Breast epithelium (tissue), 4 donors: ENCODE measurements at regions not wholly inside any gene's neighbourhood (a gene's known extent, or its start where the extent isn't known, plus 50 kb on each side); places are given as distances from the start of the nearest gene placed in this dataset.

Experiments
- DNase-seq, 2 donors: peaks; one replicate each; pipeline ENCODE4 v3.0.0-alpha.2; 2019; ENCODE audit warnings: low spot score in 2 of 2
- H3K27ac ChIP-seq, 2 donors: fragments of 200-600 bp; sonication (generic) in 1 of 2; one replicate each; pipeline ENCODE4 v1.5.1; 2016 to 2019; ENCODE audit warnings: mild to moderate bottlenecking in 1 of 2
- H3K27me3 ChIP-seq, 2 donors: fragments of 200-600 bp; sonication (generic) in 1 of 2; one replicate each; pipeline versions ENCODE4 v1.5.1 to v1.6.0; 2017 to 2019; ENCODE audit warnings: control low read depth in 1 of 2, mild to moderate bottlenecking in 1 of 2
- H3K36me3 ChIP-seq: fragments of 200-600 bp; one replicate; pipeline ENCODE4 v1.5.1; 2019
- H3K4me1 ChIP-seq, 2 donors: fragments of 200-600 bp; sonication (generic); one replicate each; pipeline ENCODE4 v1.5.1; 2016 to 2019; ENCODE audit warnings: control low read depth in 1 of 2
- H3K4me3 ChIP-seq, 3 donors: fragments of 200-600 bp; sonication (generic); 1 replicate in 2 of 3; 2 replicates in 1 of 3; pipeline ENCODE4 v1.5.1; 2016 to 2019; ENCODE audit warnings: mild to moderate bottlenecking in 3 of 3, moderate library complexity in 2 of 3
- H3K9me3 ChIP-seq, 2 donors: fragments of 200-600 bp; sonication (generic) in 1 of 2; one replicate each; pipeline ENCODE4 v1.5.1; 2016 to 2019; ENCODE audit warnings: control low read depth in 1 of 2
- POLR2A ChIP-seq: fragments of 450-650 bp; IDR thresholded peaks from one replicate; pipeline ENCODE4 v1.6.1; 2016; ENCODE audit warnings: antibody characterized with exemption, mild to moderate bottlenecking, moderate library complexity
- POLR2AphosphoS5 ChIP-seq, 3 donors: sonication (generic); formaldehyde crosslinking; IDR thresholded peaks; one replicate each; pipeline ENCODE4 v1.6.1; 2017; ENCODE audit warnings: antibody characterized with exemption in 3 of 3
- intact Hi-C: fragments of 100-400 bp; cut with DNase I; formaldehyde crosslinking; loops from one replicate; pipeline ENCODE4 v1.15.1; 2023; ENCODE audit warnings: low total_unique reads
- TF ChIP-seq, protein P1 (sequence below), 3 donors: fragments of 450-650 bp; IDR thresholded peaks; one replicate each; pipeline ENCODE4 v1.5.1; 2016 to 2017; ENCODE audit warnings: antibody characterized with exemption in 3 of 3, mild to moderate bottlenecking in 3 of 3, moderate library complexity in 3 of 3

DNA sequence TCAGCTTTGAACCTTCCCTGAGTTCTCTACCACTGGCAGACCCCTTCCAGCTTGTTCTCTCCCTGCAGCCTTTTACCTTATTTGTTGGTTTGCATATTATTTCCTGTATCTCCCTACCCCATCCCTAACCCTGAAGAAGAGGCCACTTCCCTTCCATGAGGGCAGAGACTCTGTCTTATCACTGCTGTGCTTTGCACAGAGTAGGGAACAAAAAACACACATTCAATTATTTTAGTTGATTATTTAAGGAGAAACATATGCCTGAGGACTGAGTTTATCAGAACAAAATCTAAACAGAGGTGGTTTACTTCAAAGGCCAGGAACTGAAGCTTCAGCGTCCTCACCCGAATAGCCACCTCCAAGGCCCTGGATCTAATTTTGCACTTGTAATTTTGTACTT, 111.7 kb upstream of the RFLNA start:
- no peak for DNase-seq
- intact Hi-C loops = no loop called here

DNA sequence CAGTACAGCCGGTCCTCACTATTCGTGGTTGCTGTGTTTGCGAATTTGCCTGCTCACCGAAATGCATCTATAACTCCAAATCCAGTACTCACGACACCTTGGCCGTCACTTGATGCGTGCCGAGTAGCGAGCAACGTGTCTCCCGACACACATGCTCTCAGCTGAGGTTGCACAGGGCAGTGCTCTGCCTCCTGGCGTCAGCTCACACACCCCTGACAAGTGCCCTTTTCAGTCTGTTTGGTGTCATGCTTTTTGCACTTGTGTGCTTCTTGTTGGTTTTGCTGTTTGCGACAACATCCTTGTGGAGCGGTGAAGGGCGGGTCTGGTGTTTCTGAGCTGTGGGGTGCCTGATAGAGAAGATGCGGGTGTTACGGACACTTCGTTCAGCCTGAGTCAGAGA, 110.4 kb upstream of the RFLNA start:
- Histone ChIP-seq H3K36me3 (no peaks in the 10 kb centered on the region), H3K27me3 (no peaks in the 10 kb centered on the region), H3K27ac (no peak overlapping the region), H3K4me3 (no peak overlapping the region), H3K4me1 (no peaks in the 10 kb centered on the region), H3K9me3 (no peaks in the 10 kb centered on the region)
- intact Hi-C loops = no loop called here
- TF ChIP-seq POLR2A (no peak), POLR2AphosphoS5 (IDR thresholded peaks at IDR 0.05) (no peak)
- TF ChIP-seq, protein P1, sequence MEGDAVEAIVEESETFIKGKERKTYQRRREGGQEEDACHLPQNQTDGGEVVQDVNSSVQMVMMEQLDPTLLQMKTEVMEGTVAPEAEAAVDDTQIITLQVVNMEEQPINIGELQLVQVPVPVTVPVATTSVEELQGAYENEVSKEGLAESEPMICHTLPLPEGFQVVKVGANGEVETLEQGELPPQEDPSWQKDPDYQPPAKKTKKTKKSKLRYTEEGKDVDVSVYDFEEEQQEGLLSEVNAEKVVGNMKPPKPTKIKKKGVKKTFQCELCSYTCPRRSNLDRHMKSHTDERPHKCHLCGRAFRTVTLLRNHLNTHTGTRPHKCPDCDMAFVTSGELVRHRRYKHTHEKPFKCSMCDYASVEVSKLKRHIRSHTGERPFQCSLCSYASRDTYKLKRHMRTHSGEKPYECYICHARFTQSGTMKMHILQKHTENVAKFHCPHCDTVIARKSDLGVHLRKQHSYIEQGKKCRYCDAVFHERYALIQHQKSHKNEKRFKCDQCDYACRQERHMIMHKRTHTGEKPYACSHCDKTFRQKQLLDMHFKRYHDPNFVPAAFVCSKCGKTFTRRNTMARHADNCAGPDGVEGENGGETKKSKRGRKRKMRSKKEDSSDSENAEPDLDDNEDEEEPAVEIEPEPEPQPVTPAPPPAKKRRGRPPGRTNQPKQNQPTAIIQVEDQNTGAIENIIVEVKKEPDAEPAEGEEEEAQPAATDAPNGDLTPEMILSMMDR (IDR thresholded peaks at IDR 0.05) = no peak
- no peak for DNase-seq

More for the DNA sequence above, 111.7 kb upstream of the RFLNA start:
- Histone ChIP-seq H3K4me3 (no peak overlapping the region), H3K27ac (no peak overlapping the region), H3K36me3 (no peaks in the 10 kb centered on the region), H3K27me3 (no peaks in the 10 kb centered on the region), H3K4me1 (no peaks in the 10 kb centered on the region), H3K9me3 (no peaks in the 10 kb centered on the region)
- no peak for TF ChIP-seq POLR2AphosphoS5 (IDR thresholded peaks at IDR 0.05)
- TF ChIP-seq POLR2A = no peak
- TF ChIP-seq, protein P1 (IDR thresholded peaks at IDR 0.05) = no peak

DNA sequence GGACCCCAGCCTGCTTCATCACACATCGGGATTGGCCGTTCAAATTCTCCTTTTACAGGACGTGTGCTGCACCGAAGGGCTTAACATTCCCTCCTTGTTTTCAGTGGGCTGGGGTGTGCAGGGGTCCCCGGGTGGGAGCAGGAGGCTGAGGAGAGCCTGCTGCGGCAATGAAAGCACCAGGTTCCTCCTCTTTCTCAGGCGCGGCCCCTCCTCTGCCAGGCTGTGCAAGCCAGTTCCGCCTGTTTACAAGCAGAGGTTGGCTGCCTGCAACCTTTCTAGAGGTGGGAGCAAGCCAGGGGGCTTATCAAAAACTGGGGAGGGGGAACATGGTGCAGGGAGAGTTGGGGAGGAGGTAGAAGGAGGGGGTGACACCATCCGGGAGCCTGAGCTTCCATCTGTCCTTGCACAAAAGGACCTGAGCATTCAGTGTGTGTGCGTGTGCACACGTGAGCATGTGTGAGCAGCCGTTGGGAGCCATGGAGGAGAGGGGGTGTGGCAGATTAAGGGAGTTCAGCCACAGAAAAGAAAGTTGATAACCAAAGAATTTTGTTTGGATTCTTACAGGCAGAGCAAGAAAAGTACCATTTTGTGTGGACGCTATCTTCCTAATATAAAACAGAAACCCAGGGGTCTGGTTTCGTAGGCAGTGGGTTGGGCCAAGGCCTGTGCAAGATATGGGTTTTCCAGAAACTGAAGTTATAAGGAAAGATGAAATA, 108.8 kb upstream of the RFLNA start:
- no peaks in the 10 kb centered on the region for H3K9me3 ChIP-seq
- intact Hi-C loops = no loop called here
- TF ChIP-seq, protein P1 (IDR thresholded peaks at IDR 0.05) = no peak
- TF ChIP-seq POLR2AphosphoS5 (IDR thresholded peaks at IDR 0.05) (no peak), POLR2A (no peak)
- no peaks in the 10 kb centered on the region for H3K27me3 ChIP-seq
- no peak for DNase-seq
- H3K27ac ChIP-seq = peak overlapping the region in 1 of 2 donors; percentile 52
- H3K36me3 ChIP-seq = no peaks in the 10 kb centered on the region
- no peaks in the 10 kb centered on the region for H3K4me1 ChIP-seq
- H3K4me3 ChIP-seq = no peak overlapping the region

DNA sequence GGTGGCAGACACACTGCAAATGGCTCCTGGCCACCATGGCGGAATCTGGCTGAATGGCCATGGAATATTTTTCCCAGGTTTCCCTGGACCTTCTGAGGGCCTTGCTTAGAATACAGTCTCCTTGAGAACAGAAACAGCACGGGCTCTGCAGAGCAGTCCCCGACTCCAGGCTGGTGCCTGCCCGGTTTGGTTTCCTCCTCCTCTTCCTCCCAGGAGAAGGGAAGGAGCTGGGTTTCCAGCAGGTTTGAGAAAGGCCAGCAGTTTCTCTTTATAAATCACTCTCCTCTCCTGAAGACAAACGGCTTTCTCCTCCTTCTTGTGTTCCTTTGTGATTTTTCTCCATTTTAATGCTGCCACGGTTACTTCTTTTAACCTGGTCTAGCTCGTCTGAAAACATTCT, 106.8 kb upstream of the RFLNA start:
- no peaks in the 10 kb centered on the region for H3K4me1 ChIP-seq
- no peak overlapping the region for H3K4me3 ChIP-seq
- intact Hi-C loops = no loop called here
- H3K9me3 ChIP-seq = no peaks in the 10 kb centered on the region
- no peaks in the 10 kb centered on the region for H3K36me3 ChIP-seq
- H3K27ac ChIP-seq = no peak overlapping the region
- no peaks in the 10 kb centered on the region for H3K27me3 ChIP-seq
- no peak for DNase-seq
- no peak for TF ChIP-seq POLR2AphosphoS5 (IDR thresholded peaks at IDR 0.05)
- TF ChIP-seq, protein P1 (IDR thresholded peaks at IDR 0.05) = no peak
- no peak for TF ChIP-seq POLR2A

DNA sequence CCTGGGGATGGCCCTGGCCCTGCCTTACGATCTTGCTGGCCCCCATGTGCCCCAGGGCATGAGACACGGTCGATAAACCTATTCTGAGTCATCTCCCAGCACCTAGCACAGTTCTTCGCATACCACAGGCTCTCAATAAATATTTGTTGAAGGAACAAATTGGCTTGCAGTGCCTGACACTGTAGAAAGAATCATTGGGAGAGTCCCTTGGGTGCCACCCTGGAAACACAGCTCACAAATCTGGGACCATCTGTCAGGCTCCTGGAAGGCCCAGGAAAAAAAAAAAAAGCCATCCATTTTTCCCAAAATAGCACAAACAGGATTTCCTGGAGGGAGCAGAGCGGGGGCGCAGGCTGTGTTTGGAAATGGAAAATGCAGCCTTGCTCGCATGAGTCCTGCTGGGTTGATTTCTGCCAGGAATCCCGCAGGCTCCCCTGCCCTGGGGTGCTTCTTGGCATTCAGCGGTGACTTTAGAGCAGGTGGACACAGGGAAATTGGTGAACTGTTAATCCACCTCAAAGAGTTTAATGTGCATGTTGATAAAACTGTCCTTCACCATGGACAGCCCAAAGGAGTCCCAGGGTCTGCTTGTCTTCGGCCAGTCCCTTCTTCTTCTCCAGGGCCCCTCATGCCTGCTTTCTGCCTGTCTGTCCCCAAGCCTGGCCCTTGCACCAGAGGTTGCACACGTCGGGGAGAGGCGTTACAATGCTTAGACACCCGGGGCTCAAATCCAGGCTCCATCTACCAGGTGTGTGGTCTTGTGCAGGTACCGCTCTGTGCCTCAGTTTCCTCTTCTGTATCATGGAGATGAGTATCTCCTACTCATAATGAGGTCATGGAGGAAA, 106.1 kb upstream of the RFLNA start:
- Histone ChIP-seq H3K36me3 (no peaks in the 10 kb centered on the region), H3K4me3 (no peak overlapping the region), H3K9me3 (no peaks in the 10 kb centered on the region), H3K27ac (no peak overlapping the region), H3K4me1 (no peaks in the 10 kb centered on the region), H3K27me3 (no peaks in the 10 kb centered on the region)
- TF ChIP-seq POLR2A = no peak
- TF ChIP-seq, protein P1 (IDR thresholded peaks at IDR 0.05) = no peak
- TF ChIP-seq POLR2AphosphoS5 (IDR thresholded peaks at IDR 0.05) = no peak
- DNase-seq = no peak
- intact Hi-C loops = no loop called here
